WTC11 (cell line): ENCODE measurements at regions not wholly inside any gene's neighbourhood (a gene's known extent, or its start where the extent isn't known, plus 50 kb on each side); places are given as distances from the start of the nearest gene placed in this dataset.

Experiments
- AFF4 ChIP-seq: sonication (generic); formaldehyde crosslinking; IDR thresholded peaks from 2 replicates; pipeline ENCODE4 v1.8.1; 2023; ENCODE audit warnings: mild to moderate bottlenecking, missing genetic modification reagents, borderline replicate concordance
- CBFB ChIP-seq: sonication (generic); formaldehyde crosslinking; IDR thresholded peaks from 2 replicates; pipeline ENCODE4 v1.8.1; 2022; ENCODE audit warnings: mild to moderate bottlenecking, low read depth, missing genetic modification reagents
- FOXP4 ChIP-seq: sonication (generic); formaldehyde crosslinking; IDR thresholded peaks from 2 replicates; pipeline ENCODE4 v1.8.0; 2022; ENCODE audit warnings: mild to moderate bottlenecking, missing genetic modification reagents
- JUN ChIP-seq: sonication (generic); formaldehyde crosslinking; IDR thresholded peaks from 2 replicates; pipeline ENCODE4 v1.8.0; 2023; ENCODE audit warnings: mild to moderate bottlenecking, missing genetic modification reagents
- STAT6 ChIP-seq: sonication (generic); formaldehyde crosslinking; conservative IDR thresholded peaks from 2 replicates; pipeline ENCODE4 v1.8.1; 2023; ENCODE audit warnings: mild to moderate bottlenecking, low read depth, missing genetic modification reagents, moderate library complexity
- ZNF121 ChIP-seq: sonication (generic); formaldehyde crosslinking; IDR thresholded peaks from 2 replicates; pipeline ENCODE4 v1.8.0; 2023; ENCODE audit warnings: missing genetic modification reagents
- TF ChIP-seq, protein P1 (sequence below): fragments of 200-600 bp; IDR thresholded peaks from 2 replicates; pipeline ENCODE4 v1.8.0; 2022; ENCODE audit warnings: antibody characterized with exemption
- TF ChIP-seq, protein P2 (sequence below): sonication (generic); formaldehyde crosslinking; IDR thresholded peaks from 2 replicates; pipeline ENCODE4 v1.8.1; 2022; ENCODE audit warnings: low read depth, mild to moderate bottlenecking, moderate library complexity, missing genetic modification reagents, borderline replicate concordance

- TF ChIP-seq STAT6 (CRISPR knock-in tag), result no peak
- TF ChIP-seq, protein P1, sequence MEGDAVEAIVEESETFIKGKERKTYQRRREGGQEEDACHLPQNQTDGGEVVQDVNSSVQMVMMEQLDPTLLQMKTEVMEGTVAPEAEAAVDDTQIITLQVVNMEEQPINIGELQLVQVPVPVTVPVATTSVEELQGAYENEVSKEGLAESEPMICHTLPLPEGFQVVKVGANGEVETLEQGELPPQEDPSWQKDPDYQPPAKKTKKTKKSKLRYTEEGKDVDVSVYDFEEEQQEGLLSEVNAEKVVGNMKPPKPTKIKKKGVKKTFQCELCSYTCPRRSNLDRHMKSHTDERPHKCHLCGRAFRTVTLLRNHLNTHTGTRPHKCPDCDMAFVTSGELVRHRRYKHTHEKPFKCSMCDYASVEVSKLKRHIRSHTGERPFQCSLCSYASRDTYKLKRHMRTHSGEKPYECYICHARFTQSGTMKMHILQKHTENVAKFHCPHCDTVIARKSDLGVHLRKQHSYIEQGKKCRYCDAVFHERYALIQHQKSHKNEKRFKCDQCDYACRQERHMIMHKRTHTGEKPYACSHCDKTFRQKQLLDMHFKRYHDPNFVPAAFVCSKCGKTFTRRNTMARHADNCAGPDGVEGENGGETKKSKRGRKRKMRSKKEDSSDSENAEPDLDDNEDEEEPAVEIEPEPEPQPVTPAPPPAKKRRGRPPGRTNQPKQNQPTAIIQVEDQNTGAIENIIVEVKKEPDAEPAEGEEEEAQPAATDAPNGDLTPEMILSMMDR, result no peak
- TF ChIP-seq FOXP4 (CRISPR knock-in tag), result no peak
- TF ChIP-seq JUN (CRISPR knock-in tag), result no peak
- no peak for TF ChIP-seq AFF4
- TF ChIP-seq CBFB (CRISPR knock-in tag), result no peak
- TF ChIP-seq, protein P2, sequence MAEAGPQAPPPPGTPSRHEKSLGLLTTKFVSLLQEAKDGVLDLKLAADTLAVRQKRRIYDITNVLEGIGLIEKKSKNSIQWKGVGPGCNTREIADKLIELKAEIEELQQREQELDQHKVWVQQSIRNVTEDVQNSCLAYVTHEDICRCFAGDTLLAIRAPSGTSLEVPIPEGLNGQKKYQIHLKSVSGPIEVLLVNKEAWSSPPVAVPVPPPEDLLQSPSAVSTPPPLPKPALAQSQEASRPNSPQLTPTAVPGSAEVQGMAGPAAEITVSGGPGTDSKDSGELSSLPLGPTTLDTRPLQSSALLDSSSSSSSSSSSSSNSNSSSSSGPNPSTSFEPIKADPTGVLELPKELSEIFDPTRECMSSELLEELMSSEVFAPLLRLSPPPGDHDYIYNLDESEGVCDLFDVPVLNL (CRISPR knock-in tag), result no peak
- no peak for TF ChIP-seq ZNF121
Observed at GRCh38 chr6:11918739-11919605, 93.1 kb upstream of the HIVEP1 start.
